ENCODE measurements at regions not wholly inside any gene's neighbourhood (a gene's known extent, or its start where the extent isn't known, plus 50 kb on each side); places are given as distances from the start of the nearest gene placed in this dataset.

- Histone ChIP-seq H3K9me3 (no peaks in the 10 kb centered on the region), H3K27ac (peak overlapping the region in 1 of 2 donors; percentile 21), H3K4me3 (no peak overlapping the region), H3K36me3 (no peaks in the 10 kb centered on the region), H3K27me3 (replicated peaks; ENCODE audit: insufficient read depth) (no peaks in the 10 kb centered on the region), H3K4me1 (ENCODE audit: control insufficient read depth in 1 of 2, low read depth in 2 of 2) (peaks cover 8 to 53% of the 10 kb centered on the region in 2 donors)
- no peak for TF ChIP-seq CTCF (IDR thresholded peaks at IDR 0.05)
- DNase-seq (ENCODE audit: low spot score) = no peak
- ATAC-seq (ENCODE audit: insufficient number of reproducible peaks, low FRiP score, low read depth) = no peak
These were observed 135.1 kb downstream of the MRPL14 start for GRCh38 chr6:43992126-43992663.

- Histone ChIP-seq H3K4me3 (no peak overlapping the region), H3K9me3 (no peaks in the 10 kb centered on the region), H3K4me1 (ENCODE audit: control insufficient read depth in 1 of 2, low read depth in 2 of 2) (peaks cover 8 to 44% of the 10 kb centered on the region in 2 donors), H3K27ac (peak overlapping the region; percentile 17 to 59), H3K36me3 (no peaks in the 10 kb centered on the region), H3K27me3 (replicated peaks; ENCODE audit: insufficient read depth) (no peaks in the 10 kb centered on the region)
- no peak for TF ChIP-seq CTCF (IDR thresholded peaks at IDR 0.05)
- DNase-seq (ENCODE audit: low spot score) = no peak
- ATAC-seq (ENCODE audit: insufficient number of reproducible peaks, low FRiP score, low read depth) = no peak
These were observed 136.3 kb downstream of the MRPL14 start for GRCh38 chr6:43990627-43991619.

- no peaks in the 10 kb centered on the region for H3K27me3 ChIP-seq (replicated peaks; ENCODE audit: insufficient read depth)
- no peak overlapping the region for H3K4me3 ChIP-seq
- no peaks in the 10 kb centered on the region for H3K9me3 ChIP-seq
- peaks cover 8 to 44% of the 10 kb centered on the region in 2 donors for H3K4me1 ChIP-seq (ENCODE audit: control insufficient read depth in 1 of 2, low read depth in 2 of 2)
- ATAC-seq (ENCODE audit: insufficient number of reproducible peaks, low FRiP score, low read depth) (no peak), DNase-seq (ENCODE audit: low spot score) (no peak)
- TF ChIP-seq CTCF (IDR thresholded peaks at IDR 0.05) = no peak
- H3K27ac ChIP-seq = peak overlapping the region; percentile 17 to 59
- H3K36me3 ChIP-seq = no peaks in the 10 kb centered on the region
These were observed 137.0 kb downstream of the MRPL14 start for GRCh38 chr6:43990275-43990626.

GRCh38 chr6:43989581-43990146, 137.6 kb downstream of the MRPL14 start:
- Histone ChIP-seq H3K27me3 (replicated peaks; ENCODE audit: insufficient read depth) (no peaks in the 10 kb centered on the region), H3K4me3 (no peak overlapping the region), H3K4me1 (ENCODE audit: control insufficient read depth in 1 of 2, low read depth in 2 of 2) (peaks cover 8 to 44% of the 10 kb centered on the region in 2 donors), H3K9me3 (no peaks in the 10 kb centered on the region), H3K27ac (peak overlapping the region; percentile 17 to 59), H3K36me3 (no peaks in the 10 kb centered on the region)
- no peak for TF ChIP-seq CTCF (IDR thresholded peaks at IDR 0.05)
- DNase-seq (ENCODE audit: low spot score) (no peak), ATAC-seq (ENCODE audit: insufficient number of reproducible peaks, low FRiP score, low read depth) (no peak)

GRCh38 chr6:43988801-43989200, 138.5 kb downstream of the MRPL14 start:
- H3K9me3 ChIP-seq = no peaks in the 10 kb centered on the region
- no peaks in the 10 kb centered on the region for H3K27me3 ChIP-seq (replicated peaks; ENCODE audit: insufficient read depth)
- ATAC-seq (ENCODE audit: insufficient number of reproducible peaks, low FRiP score, low read depth) = no peak
- peaks cover 8 to 35% of the 10 kb centered on the region in 2 donors for H3K4me1 ChIP-seq (ENCODE audit: control insufficient read depth in 1 of 2, low read depth in 2 of 2)
- DNase-seq (ENCODE audit: low spot score) = no peak
- no peak for TF ChIP-seq CTCF (IDR thresholded peaks at IDR 0.05)
- no peak overlapping the region for H3K27ac ChIP-seq
- no peaks in the 10 kb centered on the region for H3K36me3 ChIP-seq
- no peak overlapping the region for H3K4me3 ChIP-seq
